ENCODE measurements at regions not wholly inside any gene's neighbourhood (a gene's known extent, or its start where the extent isn't known, plus 50 kb on each side); places are given as distances from the start of the nearest gene placed in this dataset.

- TF ChIP-seq POLR2A (IDR thresholded peaks at IDR 0.05) (no peak), CTCF (IDR thresholded peaks at IDR 0.05) (no peak)
- Histone ChIP-seq H3K36me3 (no peaks in the 10 kb centered on the region), H3K4me3 (no peak overlapping the region), H3K9me3 (no peaks in the 10 kb centered on the region), H3K27me3 (no peaks in the 10 kb centered on the region), H3K27ac (no peak overlapping the region), H3K4me1 (no peaks in the 10 kb centered on the region)
- no peak for DNase-seq
Observed at GRCh38 chr2:53519918-53520841, 247.4 kb upstream of the CHAC2 start.

- H3K4me1 ChIP-seq, result no peaks in the 10 kb centered on the region
- H3K4me3 ChIP-seq, result no peak overlapping the region
- no peak for TF ChIP-seq POLR2A (IDR thresholded peaks at IDR 0.05)
- TF ChIP-seq CTCF (IDR thresholded peaks at IDR 0.05), result no peak
- H3K27ac ChIP-seq, result no peak overlapping the region
- H3K36me3 ChIP-seq, result no peaks in the 10 kb centered on the region
- no peak for DNase-seq
- no peaks in the 10 kb centered on the region for H3K27me3 ChIP-seq
- H3K9me3 ChIP-seq, result no peaks in the 10 kb centered on the region
Observed at GRCh38 chr2:53517406-53517805, 250.2 kb upstream of the CHAC2 start.

GRCh38 chr2:53516650-53517049, 251.0 kb upstream of the CHAC2 start:
- no peaks in the 10 kb centered on the region for H3K27me3 ChIP-seq
- H3K27ac ChIP-seq, result no peak overlapping the region
- no peak overlapping the region for H3K4me3 ChIP-seq
- no peaks in the 10 kb centered on the region for H3K9me3 ChIP-seq
- DNase-seq, result no peak
- no peaks in the 10 kb centered on the region for H3K36me3 ChIP-seq
- TF ChIP-seq CTCF (IDR thresholded peaks at IDR 0.05) (no peak), POLR2A (IDR thresholded peaks at IDR 0.05) (no peak)
- H3K4me1 ChIP-seq, result no peaks in the 10 kb centered on the region

- Histone ChIP-seq H3K4me3 (no peak overlapping the region), H3K36me3 (no peaks in the 10 kb centered on the region), H3K27ac (no peak overlapping the region), H3K27me3 (no peaks in the 10 kb centered on the region), H3K9me3 (no peaks in the 10 kb centered on the region), H3K4me1 (no peaks in the 10 kb centered on the region)
- TF ChIP-seq POLR2A (IDR thresholded peaks at IDR 0.05), result no peak
- TF ChIP-seq CTCF (IDR thresholded peaks at IDR 0.05), result no peak
- no peak for DNase-seq
Observed at GRCh38 chr2:53515435-53516332, 251.9 kb upstream of the CHAC2 start.

- Histone ChIP-seq H3K27me3 (no peaks in the 10 kb centered on the region), H3K27ac (no peak overlapping the region), H3K36me3 (no peaks in the 10 kb centered on the region), H3K4me1 (no peaks in the 10 kb centered on the region), H3K4me3 (no peak overlapping the region), H3K9me3 (no peaks in the 10 kb centered on the region)
- TF ChIP-seq CTCF (IDR thresholded peaks at IDR 0.05) (no peak), POLR2A (IDR thresholded peaks at IDR 0.05) (no peak)
- DNase-seq, result no peak
Observed at GRCh38 chr2:53513167-53513666, 254.4 kb upstream of the CHAC2 start.

Data from Peyer's patch (tissue), 4 donors.